GM19463 (cell line): ENCODE measurements at regions not wholly inside any gene's neighbourhood (a gene's known extent, or its start where the extent isn't known, plus 50 kb on each side); places are given as distances from the start of the nearest gene placed in this dataset.
"Not testable (repeated sequence)": the region's sequence is repeated elsewhere in the genome, so short reads cannot be mapped to it uniquely, and the experiment has no call there.

ENCODE experiments used
- ATAC-seq: cut with Tn5 transposase; IDR thresholded peaks from one replicate; pipeline ENCODE4 v1.9.1; 2021; ENCODE audit warnings: mild to moderate bottlenecking, moderate library complexity; ENCODE audit not compliant: unreplicated experiment

DNA sequence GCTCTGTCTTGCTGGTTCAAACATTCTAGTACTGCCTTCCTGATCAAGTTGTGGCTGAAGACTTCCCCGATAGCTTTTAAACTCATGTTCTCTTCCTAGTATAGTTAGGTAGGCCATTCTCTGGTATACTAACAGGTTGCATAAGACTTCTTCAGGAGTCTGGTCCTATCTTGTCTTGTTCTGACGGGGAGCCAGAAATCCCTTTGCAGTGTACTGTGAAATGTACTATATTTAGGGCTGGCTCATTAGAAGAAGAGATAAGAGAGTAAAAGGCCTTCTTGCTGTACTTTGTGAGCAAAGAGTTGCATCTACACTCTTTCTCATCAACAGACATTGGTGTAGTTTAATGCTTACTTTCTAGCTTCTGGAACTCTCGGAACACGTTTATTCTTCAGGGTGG lies 331.9 kb downstream of the NUP35 start:
- no peak for ATAC-seq

DNA sequence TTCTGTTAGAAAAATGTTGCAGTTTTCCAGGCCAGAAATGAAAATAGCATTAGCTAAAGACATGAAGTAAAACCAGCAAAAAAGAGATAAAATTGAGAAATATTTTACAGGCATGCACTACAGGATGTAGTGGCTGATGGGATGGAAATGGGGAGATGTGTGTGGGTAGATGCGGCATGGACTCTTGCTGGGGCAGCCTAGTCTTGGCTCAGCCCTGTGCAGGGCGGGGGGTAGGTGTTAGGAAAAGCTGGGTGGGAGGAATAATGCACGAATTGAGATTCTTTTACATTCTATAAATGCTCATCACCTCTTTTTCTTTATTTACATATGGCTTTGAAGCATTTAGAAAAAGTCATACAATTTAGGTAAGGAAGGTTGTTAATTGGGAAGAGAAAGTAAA lies 334.2 kb downstream of the NUP35 start:
- ATAC-seq, result no peak

DNA sequence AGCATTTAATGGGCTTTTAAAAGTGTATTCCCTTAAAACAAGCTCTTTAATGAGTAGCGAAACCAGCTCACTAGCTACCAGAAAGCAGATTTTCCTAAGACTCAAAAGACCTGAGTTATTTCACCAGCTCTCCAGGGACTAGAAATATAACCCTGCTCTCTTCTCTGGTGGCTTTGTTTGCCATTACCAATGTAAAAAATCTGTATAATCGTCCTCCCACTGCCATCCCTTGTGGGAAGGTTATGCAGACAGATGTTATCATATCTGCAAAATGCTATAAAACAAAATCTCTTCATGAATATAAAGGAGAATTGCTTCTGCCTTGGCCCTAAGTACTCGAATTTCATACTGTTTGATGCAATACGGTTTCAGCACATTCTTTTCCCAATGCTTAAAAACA lies 335.2 kb downstream of the NUP35 start:
- ATAC-seq, result no peak

DNA sequence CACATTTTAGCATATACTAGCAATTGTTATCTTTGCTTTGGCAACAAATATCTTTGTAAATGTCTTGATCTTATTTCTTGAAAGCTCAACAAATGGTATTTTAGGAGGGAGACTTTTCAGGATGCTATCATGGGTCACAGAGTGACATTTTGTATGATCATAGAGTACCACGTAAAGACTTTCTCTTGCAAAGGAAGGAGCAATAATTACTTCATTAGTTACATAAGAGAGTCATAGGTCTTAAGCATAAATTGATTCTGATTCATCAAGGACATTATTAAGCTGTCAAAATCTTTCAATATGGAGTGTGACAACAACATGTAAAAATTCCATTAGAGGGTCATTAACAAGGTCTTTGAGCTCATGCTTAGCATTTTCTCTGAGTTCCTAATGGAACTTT lies 339.6 kb downstream of the NUP35 start:
- ATAC-seq, result no peak

DNA sequence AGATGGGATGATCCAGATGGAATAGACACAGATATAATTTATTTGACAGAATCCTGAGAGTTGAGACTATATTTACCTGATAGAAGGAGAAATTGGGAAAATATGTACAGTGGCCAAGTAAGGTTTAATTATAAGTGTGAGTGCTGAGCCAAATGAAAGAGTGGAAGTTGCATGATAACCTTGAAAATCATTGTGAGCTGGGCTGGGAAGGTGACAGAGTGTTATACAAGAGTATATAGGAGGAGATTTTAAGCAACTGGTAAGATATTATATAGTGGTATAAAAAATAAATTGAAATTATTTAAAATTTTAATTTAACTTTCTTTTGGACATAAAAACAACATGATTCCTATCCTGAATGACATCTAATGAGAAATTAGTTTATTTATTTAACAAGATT lies 340.8 kb downstream of the NUP35 start:
- ATAC-seq, result no peak

DNA sequence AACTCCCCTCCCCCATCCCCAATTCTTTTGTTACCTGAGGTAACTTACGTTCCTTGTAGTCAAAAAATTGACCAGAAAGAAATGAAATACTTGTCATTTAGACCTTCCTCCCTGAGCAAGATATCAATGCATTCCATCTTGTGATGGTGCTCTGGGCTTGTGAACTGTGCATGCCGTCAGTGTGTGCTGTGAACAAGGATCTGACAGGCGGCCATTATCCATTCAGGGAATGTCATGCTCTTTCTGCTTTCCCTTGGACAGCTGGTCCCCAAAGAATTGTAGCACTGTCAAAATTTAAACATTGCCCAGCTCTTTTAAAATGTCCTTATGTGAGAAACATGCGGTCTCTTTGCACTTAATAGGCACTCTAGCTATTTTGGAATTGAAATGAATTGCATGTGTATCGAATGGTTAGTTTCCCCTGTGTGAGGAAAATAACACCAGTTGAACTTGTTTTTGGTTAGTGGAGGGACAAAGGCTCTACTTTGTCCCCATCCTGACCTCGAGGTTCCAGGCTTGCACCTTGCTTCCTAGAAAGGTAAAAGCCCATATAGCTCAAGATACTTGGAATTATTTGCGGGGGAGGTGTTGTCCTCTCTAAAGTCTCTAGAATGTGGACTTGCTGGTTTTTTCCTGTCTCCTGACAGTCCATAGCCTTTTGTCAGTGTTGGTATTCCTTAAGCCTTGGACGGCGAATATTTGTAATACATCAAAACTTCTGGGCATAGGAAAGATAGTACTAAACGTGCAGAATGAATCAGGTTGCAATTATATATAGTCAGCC lies 350.9 kb downstream of the NUP35 start:
- ATAC-seq, result no peak

DNA sequence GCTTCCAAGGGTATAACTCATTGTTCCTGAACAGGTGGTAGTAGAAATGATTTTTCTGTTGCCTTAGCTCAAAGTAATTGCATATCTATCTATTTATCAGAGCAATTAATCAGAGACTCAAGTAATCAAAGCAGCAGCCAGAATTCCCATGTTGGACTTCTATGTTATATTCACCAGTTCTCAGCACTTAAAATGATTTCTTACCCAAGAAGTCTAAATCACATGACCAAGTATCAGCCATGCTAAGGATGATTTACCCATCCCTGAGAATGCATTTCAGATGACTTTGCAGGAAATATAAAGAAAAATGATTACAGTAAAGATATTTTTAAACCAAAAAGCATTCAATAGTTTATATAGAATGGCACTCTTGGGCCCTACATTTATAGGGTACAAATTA lies 352.2 kb downstream of the NUP35 start:
- no peak for ATAC-seq

DNA sequence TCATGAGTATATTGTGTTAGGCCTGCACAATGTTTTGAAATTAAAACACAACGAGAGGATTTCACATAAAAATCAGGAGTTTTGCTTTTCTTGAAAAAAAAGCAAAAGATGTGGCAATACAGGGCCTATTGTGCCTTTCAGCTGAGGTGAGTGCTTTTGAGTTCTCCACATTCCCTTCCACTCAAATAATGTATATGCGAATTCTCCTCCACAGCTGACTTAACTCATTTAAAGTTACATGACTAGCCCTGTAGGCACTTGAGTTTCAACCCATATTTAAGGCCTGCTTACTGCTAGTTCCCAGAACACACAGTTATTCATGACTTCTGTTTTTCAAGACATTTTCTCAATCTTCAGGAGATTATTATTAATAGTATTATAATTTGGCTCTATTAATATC lies 353.1 kb downstream of the NUP35 start:
- no peak for ATAC-seq

DNA sequence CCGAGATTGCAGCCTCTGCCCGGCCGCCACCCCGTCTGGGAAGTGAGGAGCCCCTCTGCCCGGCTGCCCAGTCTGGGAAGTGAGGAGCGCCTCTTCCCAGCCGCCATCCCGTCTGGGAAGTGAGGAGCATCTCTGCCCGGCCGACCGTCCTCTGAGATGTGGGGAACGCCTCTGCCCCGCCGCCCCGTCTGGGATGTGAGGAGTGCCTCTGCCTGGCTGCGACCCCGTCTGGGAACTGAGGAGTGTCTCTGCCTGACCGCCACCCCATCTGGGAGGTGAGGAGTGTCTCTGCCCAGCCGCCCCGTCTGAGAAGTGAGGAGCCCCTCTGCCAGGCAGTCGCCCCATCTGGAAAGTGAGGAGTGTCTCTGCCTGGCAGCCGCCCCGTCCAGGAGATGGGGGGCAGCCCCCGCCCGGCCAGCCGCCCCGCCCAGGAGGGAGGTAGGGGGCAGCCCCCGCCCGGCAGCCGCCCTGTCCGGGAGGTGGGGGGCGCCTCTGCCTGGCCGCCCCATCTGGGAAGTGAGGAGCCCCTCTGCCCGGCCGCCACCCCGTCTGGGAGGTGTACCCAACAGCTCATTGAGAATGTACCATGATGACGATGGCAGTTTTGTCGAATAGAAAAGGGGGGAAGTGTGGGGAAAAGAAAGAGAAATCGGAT lies 354.8 kb downstream of the NUP35 start:
- not testable (repeated sequence) for ATAC-seq

DNA sequence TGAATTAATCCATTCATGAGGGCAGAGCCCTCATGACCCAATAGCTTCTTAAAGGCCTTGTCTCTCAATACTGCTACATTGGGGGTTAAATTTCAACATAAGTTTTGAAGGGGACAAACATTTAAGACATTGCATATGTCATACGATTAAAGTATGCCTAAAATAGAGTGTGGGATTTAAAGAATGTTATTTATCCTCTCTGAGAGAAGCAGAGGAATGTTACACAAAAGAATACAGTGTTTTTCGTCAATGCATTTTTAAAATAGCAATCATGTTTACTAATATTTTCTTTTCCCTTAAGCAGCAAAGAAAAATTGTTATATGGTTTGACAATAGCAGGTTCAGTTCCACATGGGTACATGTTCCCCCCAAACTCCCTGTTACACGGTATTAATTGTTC lies 363.1 kb downstream of the NUP35 start:
- no peak for ATAC-seq

DNA sequence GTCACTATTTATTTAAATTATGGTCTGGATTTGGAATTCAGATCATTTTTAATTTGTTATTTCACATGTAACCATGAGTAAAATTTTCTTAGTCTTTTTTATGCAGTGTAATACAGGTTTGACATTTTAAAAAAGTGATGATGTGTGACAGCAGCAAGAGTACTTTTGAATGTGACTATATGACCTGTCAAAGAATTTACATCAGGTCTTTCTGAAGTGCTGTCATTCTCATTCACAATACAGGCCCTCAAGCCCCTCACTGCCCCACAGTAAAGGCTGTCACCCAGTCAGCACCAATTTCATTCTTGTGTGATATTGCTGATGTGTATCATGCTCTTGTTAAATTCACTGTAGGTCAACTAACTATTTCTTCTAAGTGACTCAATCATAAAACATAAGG lies 364.2 kb downstream of the NUP35 start:
- no peak for ATAC-seq

DNA sequence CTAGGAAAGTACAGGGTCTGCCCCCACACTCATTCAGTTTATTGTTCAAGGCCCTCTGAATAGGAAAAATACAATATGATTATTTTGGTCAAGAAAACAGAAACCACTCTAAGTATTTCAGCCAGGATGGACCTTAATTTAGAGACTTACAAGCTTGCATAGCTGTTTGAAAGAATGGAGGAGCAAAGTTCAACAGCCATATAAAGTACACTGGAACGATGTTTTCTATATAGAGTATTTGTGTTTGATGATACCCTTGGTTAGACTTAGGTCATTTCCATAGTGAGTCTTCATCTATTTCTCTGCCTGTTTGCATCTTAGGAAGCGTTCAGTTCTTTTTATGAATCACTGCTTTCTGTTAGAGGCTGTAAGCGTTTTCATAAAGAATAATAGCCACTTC lies 366.2 kb downstream of the NUP35 start:
- ATAC-seq, result no peak

DNA sequence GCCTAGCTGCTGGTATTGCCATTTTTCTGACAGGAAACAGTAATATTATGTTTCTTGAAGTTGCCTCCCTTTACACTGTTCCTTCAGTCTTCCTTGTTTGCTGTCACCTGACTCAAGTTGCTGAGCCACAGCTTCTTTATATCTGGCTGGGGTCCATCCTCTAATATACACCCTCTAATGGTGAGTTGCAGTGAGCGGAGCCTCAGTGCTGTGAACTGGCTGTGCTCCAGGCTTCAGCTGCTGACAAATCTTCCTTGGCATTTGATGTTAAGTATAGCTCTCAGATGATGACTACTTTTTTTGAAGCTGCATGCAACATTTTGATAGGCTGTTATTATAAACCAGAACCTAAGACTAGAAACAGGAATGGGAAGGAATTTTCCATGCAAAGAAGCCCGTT lies 366.7 kb downstream of the NUP35 start:
- no peak for ATAC-seq

DNA sequence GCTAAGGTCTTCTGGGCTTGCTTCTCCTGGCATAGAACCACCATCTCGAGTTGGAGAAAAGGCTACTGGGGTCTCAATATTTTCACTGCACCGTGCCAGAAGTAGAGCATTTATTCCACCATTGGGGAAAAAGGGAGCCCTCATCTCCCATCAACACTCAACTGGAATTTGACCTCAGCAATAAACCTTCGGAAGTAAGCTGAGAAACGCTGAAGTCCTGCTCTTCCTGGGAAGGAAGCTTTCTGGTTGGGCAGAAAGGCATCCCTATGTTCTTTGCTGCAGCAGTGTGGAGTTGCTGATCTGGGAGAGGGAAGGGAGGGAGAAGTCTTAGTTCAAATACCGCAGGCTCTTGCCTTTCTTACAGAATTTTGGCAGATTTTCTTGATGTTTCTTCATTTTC lies 368.8 kb downstream of the NUP35 start:
- ATAC-seq, result no peak

DNA sequence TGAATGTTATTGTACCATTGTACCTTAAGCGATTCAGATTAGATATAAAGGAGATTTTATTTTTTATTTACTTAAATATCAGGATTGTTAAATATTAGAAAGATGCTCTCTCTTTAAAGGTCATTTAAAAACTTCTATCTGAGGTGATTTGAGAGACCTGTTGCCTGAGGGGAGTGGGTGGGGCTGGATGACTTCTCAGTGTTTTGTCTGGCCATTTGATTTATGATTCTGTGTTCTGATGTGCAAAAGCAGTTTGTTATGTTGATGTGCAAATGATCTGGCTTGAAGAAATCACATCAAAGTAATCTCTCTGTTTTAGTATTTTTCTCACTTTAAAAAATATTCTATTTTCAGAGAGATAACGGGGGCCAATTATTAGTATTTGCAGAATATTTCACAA lies 370.8 kb downstream of the NUP35 start:
- ATAC-seq, result no peak

DNA sequence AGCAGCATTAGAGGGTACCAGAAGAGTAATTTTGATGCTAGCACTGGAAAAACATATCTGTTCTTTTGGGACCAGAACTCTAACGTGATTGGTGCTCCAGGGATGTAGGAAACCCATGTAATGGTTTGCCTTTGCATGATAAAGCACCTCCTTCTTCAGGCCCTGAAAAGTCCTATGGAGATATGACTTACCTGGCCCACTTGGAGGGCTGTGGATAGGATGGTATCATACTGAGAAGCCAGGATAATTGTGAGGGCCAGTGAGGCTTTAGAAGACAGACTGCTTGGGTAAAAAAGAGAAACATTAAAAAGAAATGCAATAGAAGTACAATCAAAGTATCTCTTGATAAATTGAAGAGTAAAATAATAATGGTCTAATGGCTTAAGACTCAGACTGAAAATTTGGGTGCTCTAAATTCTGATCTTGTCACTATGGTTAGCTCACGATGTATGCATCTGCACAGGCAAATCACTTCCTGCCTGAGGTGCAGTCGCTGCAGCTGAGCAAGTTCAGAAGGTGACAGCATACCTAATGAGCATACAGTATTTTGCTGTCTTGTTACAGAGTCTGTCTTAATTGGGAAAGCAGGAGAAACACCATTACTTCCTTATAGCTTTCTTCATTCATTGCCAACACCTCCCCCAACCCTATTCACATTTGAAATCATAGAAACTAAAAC lies 371.5 kb downstream of the NUP35 start:
- peak; percentile 99 for ATAC-seq

DNA sequence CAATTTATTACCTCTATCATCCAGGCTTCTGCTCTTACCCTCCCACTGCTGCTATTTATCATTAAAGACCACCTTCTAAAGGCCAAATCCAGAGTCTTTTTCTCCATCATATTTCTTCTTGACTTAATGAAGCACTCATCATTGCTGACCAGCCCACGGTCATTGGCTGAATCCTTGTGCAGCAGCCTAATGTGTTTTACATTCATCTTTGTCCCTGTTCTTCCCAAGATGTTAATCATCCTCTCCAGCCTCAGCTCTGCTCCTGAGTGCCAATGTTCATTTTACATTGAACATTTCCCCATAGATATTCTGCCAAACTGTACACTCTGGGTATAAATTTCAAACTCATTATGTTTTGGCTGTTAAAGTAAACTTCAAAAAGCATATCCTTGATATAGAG lies 373.6 kb downstream of the NUP35 start:
- no peak for ATAC-seq

DNA sequence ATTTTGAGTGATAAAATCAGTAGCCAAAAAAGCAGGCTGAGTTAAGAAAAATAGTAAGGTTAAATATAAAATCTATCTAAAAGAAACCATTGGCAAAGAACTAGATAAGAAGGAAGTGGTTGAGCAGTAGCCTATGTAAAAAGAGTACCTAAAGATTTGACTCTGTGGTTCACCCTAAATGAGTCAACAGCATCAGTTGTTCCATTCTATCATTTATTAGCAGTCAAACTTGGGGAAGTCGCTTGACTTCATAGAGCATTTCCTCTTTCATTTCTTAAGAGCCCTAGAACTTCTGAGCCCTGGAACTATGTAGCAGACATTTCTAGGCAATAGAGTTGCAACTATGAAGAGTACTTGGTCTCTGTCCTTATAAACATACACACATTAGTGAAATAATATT lies 381.7 kb downstream of the NUP35 start:
- peak; percentile 96 for ATAC-seq

DNA sequence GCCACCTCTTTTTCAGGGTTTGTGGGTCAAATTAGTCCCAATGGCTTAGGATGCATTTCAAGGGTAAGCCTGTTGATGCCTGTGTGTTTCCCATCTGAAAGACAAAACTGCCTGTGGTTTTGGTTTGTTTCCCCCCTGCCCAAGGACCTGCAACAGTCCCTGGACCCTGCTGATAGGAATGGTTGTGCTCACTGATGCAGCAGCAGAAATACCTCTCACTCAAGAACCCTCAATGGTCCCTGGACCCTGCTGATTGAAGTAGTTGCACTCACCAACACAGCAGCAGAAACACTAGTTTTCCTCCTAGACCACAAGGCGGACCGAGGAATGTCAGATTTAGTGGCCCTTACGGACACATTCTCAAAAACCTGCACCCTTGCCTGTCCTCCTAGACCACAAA lies 386.9 kb downstream of the NUP35 start:
- no peak for ATAC-seq

DNA sequence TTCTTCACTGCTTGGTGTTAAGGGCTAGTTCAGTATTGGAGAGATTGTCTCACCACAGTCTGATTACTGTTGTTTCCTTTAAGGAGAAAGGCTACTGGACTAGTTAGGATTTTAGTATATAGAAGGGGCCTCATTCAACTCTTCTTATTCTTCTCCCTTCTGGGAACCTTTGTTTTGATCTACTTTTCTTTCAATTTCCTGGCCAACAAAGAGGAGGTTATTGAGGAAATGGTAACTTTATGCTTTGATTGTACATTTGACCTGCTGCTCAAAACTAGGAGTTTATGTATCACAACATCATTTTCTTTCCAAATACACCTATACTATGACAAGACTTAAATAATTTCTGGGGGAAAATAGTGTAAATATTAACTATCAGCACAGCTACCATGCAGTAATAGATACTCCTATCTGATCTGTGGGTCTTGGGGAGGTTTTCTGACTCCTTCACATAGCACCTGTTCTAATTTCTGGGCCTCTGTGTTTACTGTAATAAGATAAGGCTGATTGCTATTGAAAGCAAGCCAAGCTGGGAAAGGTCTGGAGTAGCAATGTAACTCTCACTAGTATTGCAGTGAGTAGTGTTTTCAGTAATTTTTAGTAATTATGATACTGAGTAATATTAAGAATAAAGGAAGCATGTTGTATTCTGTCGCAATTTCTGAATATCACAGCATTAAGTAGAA lies 395.3 kb downstream of the NUP35 start:
- ATAC-seq, result no peak

DNA sequence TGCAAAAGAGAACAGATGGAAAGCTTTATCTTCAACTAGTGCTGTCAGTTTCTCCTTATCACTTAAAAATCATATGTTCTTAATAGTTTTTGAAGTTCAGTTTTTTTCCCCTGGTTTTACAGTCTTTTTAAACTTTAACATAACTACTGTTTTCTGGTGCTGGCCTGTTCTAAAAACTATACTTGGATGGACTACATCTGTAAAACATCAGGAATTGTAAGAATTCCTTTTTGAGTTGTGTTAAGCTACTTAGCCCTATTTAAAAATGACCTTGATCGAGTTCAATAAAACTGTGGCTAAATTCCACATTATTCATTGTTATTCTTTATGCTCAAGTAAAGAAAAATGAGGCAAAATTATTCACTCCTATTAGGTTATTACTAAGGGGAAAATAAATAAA lies 397.7 kb downstream of the NUP35 start:
- no peak for ATAC-seq
